ENCODE measurements at regions not wholly inside any gene's neighbourhood (a gene's known extent, or its start where the extent isn't known, plus 50 kb on each side); places are given as distances from the start of the nearest gene placed in this dataset.

DNA sequence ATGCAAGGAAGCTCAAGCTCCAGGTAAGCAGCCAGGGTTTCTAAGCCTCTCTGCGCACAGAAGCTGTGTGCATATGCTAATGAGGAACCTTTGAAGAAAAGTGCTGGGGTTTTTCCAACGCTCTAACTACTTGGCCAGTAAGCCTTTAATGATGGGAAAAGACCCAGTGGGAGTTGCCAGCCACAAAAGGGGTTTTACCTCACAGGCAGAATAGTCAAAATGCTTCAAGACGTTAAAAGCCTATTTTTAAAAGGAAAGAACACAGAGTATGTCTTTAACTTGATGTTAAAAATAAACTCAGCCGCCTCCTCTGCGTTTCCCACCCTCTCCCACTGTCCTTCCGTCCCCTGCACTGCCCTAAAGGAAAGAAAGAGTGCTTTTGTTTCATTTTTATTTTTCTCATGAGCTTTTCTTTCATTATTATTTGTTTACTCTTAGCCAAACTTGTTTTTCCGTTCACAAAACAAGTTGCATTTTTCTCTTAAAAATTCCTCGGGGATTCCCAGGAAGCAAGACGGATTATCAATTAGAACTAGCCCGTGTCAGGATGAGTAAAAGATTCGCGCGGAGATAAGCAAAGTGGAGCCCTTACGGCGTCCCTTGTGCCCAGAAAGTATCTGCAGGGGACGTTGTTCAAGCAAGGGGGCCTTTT is 209.8 kb upstream of the NUDT4 start:
- no peak for DNase-seq
- H3K27me3 ChIP-seq (ENCODE audit: insufficient read depth, low read depth, severe bottlenecking), result no peaks in the 10 kb centered on the region
- no peaks in the 10 kb centered on the region for H3K36me3 ChIP-seq
- no peaks in the 10 kb centered on the region for H3K9me3 ChIP-seq (ENCODE audit: severe bottlenecking)
- TF ChIP-seq CTCF (IDR thresholded peaks at IDR 0.05; ENCODE audit: low read depth, low read length), result no peak
- no peak overlapping the region for H3K27ac ChIP-seq
- H3K4me3 ChIP-seq (ENCODE audit: low read depth, low read length), result no peak overlapping the region

- Histone ChIP-seq H3K27me3 (ENCODE audit: insufficient read depth, low read depth, severe bottlenecking) (no peaks in the 10 kb centered on the region), H3K4me3 (ENCODE audit: low read depth, low read length) (no peak overlapping the region), H3K36me3 (no peaks in the 10 kb centered on the region), H3K9me3 (ENCODE audit: severe bottlenecking) (no peaks in the 10 kb centered on the region), H3K27ac (no peak overlapping the region)
- DNase-seq, result no peak
- TF ChIP-seq CTCF (IDR thresholded peaks at IDR 0.05; ENCODE audit: low read depth, low read length), result no peak
Observed at GRCh38 chr12:93168751-93169150, 209.0 kb upstream of the NUDT4 start.

GRCh38 chr12:93169536-93169935 is 208.2 kb upstream of the NUDT4 start:
- Histone ChIP-seq H3K9me3 (ENCODE audit: severe bottlenecking) (no peaks in the 10 kb centered on the region), H3K27ac (no peak overlapping the region), H3K27me3 (ENCODE audit: insufficient read depth, low read depth, severe bottlenecking) (no peaks in the 10 kb centered on the region), H3K4me3 (ENCODE audit: low read depth, low read length) (no peak overlapping the region), H3K36me3 (no peaks in the 10 kb centered on the region)
- DNase-seq, result no peak
- TF ChIP-seq CTCF (IDR thresholded peaks at IDR 0.05; ENCODE audit: low read depth, low read length), result no peak

GRCh38 chr12:93170928-93171327 is 206.8 kb upstream of the NUDT4 start:
- no peak for TF ChIP-seq CTCF (IDR thresholded peaks at IDR 0.05; ENCODE audit: low read depth, low read length)
- Histone ChIP-seq H3K27me3 (ENCODE audit: insufficient read depth, low read depth, severe bottlenecking) (no peaks in the 10 kb centered on the region), H3K9me3 (ENCODE audit: severe bottlenecking) (no peaks in the 10 kb centered on the region), H3K36me3 (no peaks in the 10 kb centered on the region), H3K27ac (no peak overlapping the region), H3K4me3 (ENCODE audit: low read depth, low read length) (no peak overlapping the region)
- DNase-seq, result no peak

DNA sequence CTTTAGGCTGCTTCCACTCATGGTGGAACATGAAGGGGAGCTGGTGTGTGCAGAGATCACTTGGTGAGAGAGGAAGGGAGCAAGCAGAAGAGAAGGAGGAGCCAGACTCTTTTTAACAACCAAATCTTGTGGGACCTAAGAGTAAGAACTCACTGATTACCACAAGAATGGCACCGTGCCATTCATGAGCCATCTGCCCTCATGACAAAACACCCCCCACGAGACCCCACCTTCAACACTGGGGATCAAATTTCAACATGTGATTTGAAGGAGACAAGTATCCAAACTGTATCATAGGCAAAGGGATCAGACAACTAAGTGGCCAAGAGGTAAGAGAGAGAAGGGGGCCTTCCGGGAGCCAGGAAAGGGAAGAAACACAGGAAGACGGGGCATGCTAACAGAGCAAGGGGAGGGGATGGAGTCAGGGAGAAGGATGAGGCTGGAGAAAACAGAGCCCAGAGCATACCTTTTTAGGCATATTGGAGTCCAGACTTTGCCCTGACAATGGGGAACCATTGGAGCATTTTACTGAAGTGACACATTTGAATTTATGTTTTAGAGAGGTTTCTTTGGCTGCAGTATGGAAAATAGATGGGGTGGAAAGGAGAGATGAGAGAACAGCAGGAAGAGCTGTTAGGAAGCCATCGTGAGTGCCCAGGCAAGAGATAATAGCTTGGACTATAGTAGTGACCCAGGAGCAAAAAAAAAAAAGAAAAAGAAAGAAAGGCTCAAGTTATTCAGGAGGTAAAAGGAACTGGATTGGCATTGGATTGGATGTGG is 204.4 kb upstream of the NUDT4 start:
- H3K4me3 ChIP-seq (ENCODE audit: low read depth, low read length), result no peak overlapping the region
- H3K27ac ChIP-seq, result no peak overlapping the region
- peaks cover 3% of the 10 kb centered on the region for H3K9me3 ChIP-seq (ENCODE audit: severe bottlenecking)
- no peak for TF ChIP-seq CTCF (IDR thresholded peaks at IDR 0.05; ENCODE audit: low read depth, low read length)
- no peaks in the 10 kb centered on the region for H3K27me3 ChIP-seq (ENCODE audit: insufficient read depth, low read depth, severe bottlenecking)
- DNase-seq, result no peak
- no peaks in the 10 kb centered on the region for H3K36me3 ChIP-seq

Measured in WERI-Rb-1 (cell line).